ENCODE measurements at regions not wholly inside any gene's neighbourhood (a gene's known extent, or its start where the extent isn't known, plus 50 kb on each side); places are given as distances from the start of the nearest gene placed in this dataset.

- Histone ChIP-seq H3K36me3 (ENCODE audit: control insufficient read depth in 1 of 2, insufficient read depth in 2 of 2, low read length in 2 of 2) (no peaks in the 10 kb centered on the region), H4K20me1 (ENCODE audit: insufficient read depth) (no peaks in the 10 kb centered on the region), H2AFZ (ENCODE audit: low read depth, low read length, poor library complexity, severe bottlenecking) (no peak overlapping the region), H3K9me2 (ENCODE audit: insufficient read depth) (no peaks in the 10 kb centered on the region), H3K27ac (ENCODE audit: low read depth, low read length) (no peak overlapping the region), H3K4me3 (replicated peaks in 1 of 2; ENCODE audit: low read depth in 1 of 2, low read length in 2 of 2) (no peak overlapping the region), H3K9me3 (ENCODE audit: control insufficient read depth in 1 of 2, insufficient read depth in 1 of 2, low read depth in 1 of 2, low read length in 2 of 2) (no peaks in the 10 kb centered on the region), H3K4me2 (ENCODE audit: low read length) (no peak overlapping the region), H3K27me3 (ENCODE audit: insufficient read depth, low read length) (no peaks in the 10 kb centered on the region), H3K4me1 (ENCODE audit: control insufficient read depth in 1 of 2, insufficient read depth in 2 of 2, low read length in 2 of 2) (no peaks in the 10 kb centered on the region), H3K9ac (ENCODE audit: low read length) (no peak overlapping the region), H3K79me2 (ENCODE audit: insufficient read depth, low read length) (no peaks in the 10 kb centered on the region)
- TF ChIP-seq MAX (IDR thresholded peaks at IDR 0.05) (no peak), RAD21 (IDR thresholded peaks at IDR 0.05; ENCODE audit: low read depth) (no peak), EGR1 (IDR thresholded peaks at IDR 0.05; ENCODE audit: low read depth) (no peak), CEBPB (IDR thresholded peaks at IDR 0.05; ENCODE audit: low read depth) (no peak), ZBTB33 (IDR thresholded peaks at IDR 0.05; ENCODE audit: extremely low read depth, insufficient replicate concordance, low read length) (no peak), JUND (IDR thresholded peaks at IDR 0.05) (no peak), POLR2AphosphoS5 (IDR thresholded peaks at IDR 0.05; ENCODE audit: low read depth, low read length) (no peak), CTCF (IDR thresholded peaks at IDR 0.05 in 2 of 3, conservative IDR thresholded peaks at IDR 0.05 in 1 of 3; ENCODE audit: borderline replicate concordance in 1 of 3, insufficient read depth in 1 of 3, low read depth in 2 of 3, low read length in 2 of 3) (no peak), ZNF274 (IDR thresholded peaks at IDR 0.05; ENCODE audit: low read depth, low read length) (no peak)
- ChIA-PET RAD21 (ENCODE audit: low non-redundant PET in 1 of 2, low total read pairs in 2 of 2, uncharacterized antibody in 2 of 2, unreplicated experiment in 2 of 2) (no interaction called here), POLR2A (no interaction called here), CTCF (no interaction called here)
- no TSS peak for BruUV-seq (replicated peaks)
- ATAC-seq: no peak
- intact Hi-C loops (cut with micrococcal nuclease): no loop called here
- DNase-seq (ENCODE audit: low read depth, low spot score): no peak
These were observed 75.9 kb downstream of the EIF1AY start for GRCh38 chrY:20651481-20651880.
